Gastroesophageal sphincter (tissue), 4 donors: ENCODE measurements at regions not wholly inside any gene's neighbourhood (a gene's known extent, or its start where the extent isn't known, plus 50 kb on each side); places are given as distances from the start of the nearest gene placed in this dataset.

Experiments used
- ATAC-seq: fragments of 150-250 bp; one replicate; pipeline ENCODE4 v1.9.1; 2016; ENCODE audit warnings: mild to moderate bottlenecking, moderate library complexity
- H3K27ac ChIP-seq, 4 donors: fragments of 200-600 bp; sonication (generic) in 3 of 4; 1 replicate in 3 of 4; 2 replicates in 1 of 4; pipeline ENCODE4 v1.5.1; 2016 to 2019
- H3K27me3 ChIP-seq: fragments of 200-600 bp; sonication (generic); one replicate; pipeline ENCODE4 v1.5.1; 2019
- H3K36me3 ChIP-seq, 2 donors: fragments of 200-600 bp; sonication (generic); one replicate each; pipeline ENCODE4 v1.5.1; 2019; ENCODE audit warnings: control low read depth in 1 of 2
- H3K4me1 ChIP-seq, 3 donors: fragments of 200-600 bp; sonication (generic); 1 replicate in 2 of 3; 2 replicates in 1 of 3; pipeline ENCODE4 v1.5.1; 2016 to 2019; ENCODE audit warnings: control low read depth in 2 of 3
- H3K4me3 ChIP-seq, 2 donors: fragments of 200-600 bp; sonication (generic); one replicate each; pipeline ENCODE4 v1.5.1; 2019; ENCODE audit warnings: mild to moderate bottlenecking in 1 of 2, moderate library complexity in 1 of 2
- H3K9me3 ChIP-seq, 3 donors: fragments of 200-600 bp; sonication (generic); one replicate each; pipeline ENCODE4 v1.5.1; 2017 to 2019; ENCODE audit warnings: control low read depth in 2 of 3
- CTCF ChIP-seq, 4 experiments: fragments of 200-600 bp in 2 of 4; fragments of 450-650 bp in 2 of 4; sonication (generic) in 1 of 4; IDR thresholded peaks; one replicate each; pipeline ENCODE4 v1.5.1; 2017 to 2019; ENCODE audit warnings: antibody characterized with exemption in 4 of 4, mild to moderate bottlenecking in 2 of 4, moderate library complexity in 2 of 4
- EP300 ChIP-seq: sonication (generic); formaldehyde crosslinking; IDR thresholded peaks from one replicate; pipeline ENCODE4 v1.6.1; 2017; ENCODE audit warnings: antibody characterized with exemption, mild to moderate bottlenecking
- POLR2A ChIP-seq, 2 donors: fragments of 450-650 bp; IDR thresholded peaks; one replicate each; pipeline ENCODE4 v1.6.1; 2017; ENCODE audit warnings: antibody characterized with exemption in 2 of 2, mild to moderate bottlenecking in 2 of 2, moderate library complexity in 1 of 2
- POLR2AphosphoS5 ChIP-seq: sonication (generic); formaldehyde crosslinking; IDR thresholded peaks from one replicate; pipeline ENCODE4 v1.6.1; 2017; ENCODE audit warnings: antibody characterized with exemption
- WGBS, 2 donors: methylation state at CpG; one replicate each; pipeline ENCODE4 v1.1.5; 2018; ENCODE audit warnings: low coverage in 1 of 2; 5-methylcytosine and 5-hydroxymethylcytosine counted together

- no peak for ATAC-seq
- Histone ChIP-seq H3K9me3 (no peaks in the 10 kb centered on the region), H3K4me3 (no peak overlapping the region), H3K36me3 (no peaks in the 10 kb centered on the region), H3K27ac (no peak overlapping the region), H3K27me3 (peaks cover 24% of the 10 kb centered on the region), H3K4me1 (no peaks in the 10 kb centered on the region)
- 100% methylated on average over 1 of the region's 22 CpGs; no CpG with 5 or more reads in 1 of the 2 donors for WGBS, 2 donors
- TF ChIP-seq POLR2A (IDR thresholded peaks at IDR 0.05) = no peak
Measured at GRCh38 chr22:48737461-48738203, 1090.0 kb downstream of the BRD1 start.

- no peak for ATAC-seq
- 77 to 92% methylated on average over 6 to 16 of the region's 29 CpGs for WGBS, 2 donors
Measured at GRCh38 chr22:48736593-48737460, 1090.8 kb downstream of the BRD1 start.

GRCh38 chr22:48734961-48735360 is 1092.7 kb downstream of the BRD1 start:
- no peak for TF ChIP-seq EP300
- no peak for TF ChIP-seq CTCF (IDR thresholded peaks at IDR 0.05)
- no peak for TF ChIP-seq POLR2AphosphoS5
- no peak for TF ChIP-seq POLR2A (IDR thresholded peaks at IDR 0.05)
- Histone ChIP-seq H3K4me3 (no peak overlapping the region), H3K27ac (no peak overlapping the region), H3K36me3 (no peaks in the 10 kb centered on the region), H3K27me3 (peaks cover 19% of the 10 kb centered on the region), H3K4me1 (no peaks in the 10 kb centered on the region), H3K9me3 (no peaks in the 10 kb centered on the region)
- no peak for ATAC-seq
- WGBS, 2 donors = 80 to 85% methylated on average over 4 to 16 of the region's 16 CpGs

More at GRCh38 chr22:48736593-48737460, 1090.8 kb downstream of the BRD1 start:
- Histone ChIP-seq H3K27ac (no peak overlapping the region), H3K9me3 (no peaks in the 10 kb centered on the region), H3K27me3 (peaks cover 24% of the 10 kb centered on the region), H3K4me3 (no peak overlapping the region), H3K4me1 (no peaks in the 10 kb centered on the region), H3K36me3 (no peaks in the 10 kb centered on the region)
- TF ChIP-seq POLR2A (IDR thresholded peaks at IDR 0.05) (no peak), CTCF (IDR thresholded peaks at IDR 0.05) (no peak), POLR2AphosphoS5 (no peak), EP300 (no peak)

- H3K27ac ChIP-seq = no peak overlapping the region
- H3K4me1 ChIP-seq = no peaks in the 10 kb centered on the region
- H3K9me3 ChIP-seq = no peaks in the 10 kb centered on the region
- H3K4me3 ChIP-seq = no peak overlapping the region
- 81% methylated on average over 8 of the region's 10 CpGs; no CpG with 5 or more reads in 1 of the 2 donors for WGBS, 2 donors
- no peaks in the 10 kb centered on the region for H3K36me3 ChIP-seq
- ATAC-seq = no peak
- peaks cover 19% of the 10 kb centered on the region for H3K27me3 ChIP-seq
- no peak for TF ChIP-seq CTCF (IDR thresholded peaks at IDR 0.05)
- TF ChIP-seq POLR2A (IDR thresholded peaks at IDR 0.05) = no peak
- no peak for TF ChIP-seq POLR2AphosphoS5
- TF ChIP-seq EP300 = no peak
Measured at GRCh38 chr22:48734359-48734758, 1093.3 kb downstream of the BRD1 start.

- Histone ChIP-seq H3K4me1 (no peaks in the 10 kb centered on the region), H3K27me3 (peaks cover 9% of the 10 kb centered on the region), H3K9me3 (peaks cover 0 to 38% (median 0%) of the 10 kb centered on the region in 3 donors), H3K36me3 (no peaks in the 10 kb centered on the region), H3K4me3 (no peak overlapping the region), H3K27ac (no peak overlapping the region)
- 50 to 94% methylated on average over 2 to 7 of the region's 9 CpGs for whole genome bisulfite sequencing, 2 donors
- ATAC-seq = no peak
- TF ChIP-seq EP300 (no peak), POLR2AphosphoS5 (no peak), CTCF (IDR thresholded peaks at IDR 0.05) (no peak), POLR2A (IDR thresholded peaks at IDR 0.05) (no peak)
Measured at GRCh38 chr22:48729499-48730171, 1098.0 kb downstream of the BRD1 start.
